Bronchial epithelial cell (primary cell): ENCODE measurements at regions not wholly inside any gene's neighbourhood (a gene's known extent, or its start where the extent isn't known, plus 50 kb on each side); places are given as distances from the start of the nearest gene placed in this dataset.

Source experiments
- DNase-seq: peaks from one replicate; pipeline ENCODE4 v3.0.0-alpha.2; 2010; ENCODE audit warnings: low read depth
- FAIRE-seq: peaks from 2 replicates; lab custom pipeline; 2011; peaks lifted over from hg19 to GRCh38; lab: Jason Lieb, UNC
- H3K27me3 ChIP-seq: 2 replicates; pipeline ENCODE4 v1.5.1; 2011; ENCODE audit warnings: low read length; ENCODE audit not compliant: control insufficient read depth, insufficient read depth
- H3K36me3 ChIP-seq: 2 replicates; pipeline ENCODE4 v1.5.1; 2011; ENCODE audit warnings: low read length; ENCODE audit not compliant: control insufficient read depth, insufficient read depth
- H3K4me3 ChIP-seq: 2 replicates; pipeline ENCODE4 v1.5.1; 2011; ENCODE audit warnings: mild to moderate bottlenecking, low read depth, low read length, control low read depth
- CTCF ChIP-seq: IDR thresholded peaks from 2 replicates; pipeline ENCODE4 v1.5.1; 2011; ENCODE audit warnings: mild to moderate bottlenecking, moderate library complexity, low read length, control low read depth, inconsistent platforms; ENCODE audit not compliant: insufficient read depth, severe bottlenecking

GRCh38 chr6:8229915-8230756 is 127.8 kb upstream of the EEF1E1 start:
- FAIRE-seq (no peak), DNase-seq (peak; percentile 21)
- no peak overlapping the region for H3K4me3 ChIP-seq
- H3K36me3 ChIP-seq: no peaks in the 10 kb centered on the region
- no peaks in the 10 kb centered on the region for H3K27me3 ChIP-seq
- TF ChIP-seq CTCF: no peak

- Histone ChIP-seq H3K4me3 (no peak overlapping the region), H3K36me3 (no peaks in the 10 kb centered on the region), H3K27me3 (no peaks in the 10 kb centered on the region)
- FAIRE-seq (no peak), DNase-seq (peak; percentile 48)
- no peak for TF ChIP-seq CTCF
Observed at GRCh38 chr6:8225113-8225512, 122.8 kb upstream of the EEF1E1 start.

GRCh38 chr6:8223678-8224077 is 121.3 kb upstream of the EEF1E1 start:
- no peaks in the 10 kb centered on the region for H3K36me3 ChIP-seq
- H3K27me3 ChIP-seq: no peaks in the 10 kb centered on the region
- TF ChIP-seq CTCF: no peak
- peak; percentile 15 for DNase-seq
- FAIRE-seq: no peak
- H3K4me3 ChIP-seq: no peak overlapping the region

GRCh38 chr6:8219352-8219943 is 117.1 kb upstream of the EEF1E1 start:
- FAIRE-seq: no peak
- Histone ChIP-seq H3K36me3 (no peaks in the 10 kb centered on the region), H3K4me3 (no peak overlapping the region), H3K27me3 (no peaks in the 10 kb centered on the region)
- peak; percentile 58 for TF ChIP-seq CTCF
- peak; percentile 26 for DNase-seq

GRCh38 chr6:8218861-8219260 is 116.5 kb upstream of the EEF1E1 start:
- no peak for FAIRE-seq
- no peaks in the 10 kb centered on the region for H3K27me3 ChIP-seq
- H3K4me3 ChIP-seq: no peak overlapping the region
- no peak for TF ChIP-seq CTCF
- no peaks in the 10 kb centered on the region for H3K36me3 ChIP-seq
- DNase-seq: no peak
